K562 (cell line): ENCODE measurements at regions not wholly inside any gene's neighbourhood (a gene's known extent, or its start where the extent isn't known, plus 50 kb on each side); places are given as distances from the start of the nearest gene placed in this dataset.

Experiments
- ATAC-seq: fragments of 200-7000 bp; cut with Tn5 transposase; 3 replicates; pipeline ENCODE4 v1.9.1; 2020; ENCODE audit warnings: moderate library complexity
- BruUV-seq: library from RNA; stranded (reverse); fragments of 400-500 nt; replicated peaks from 2 replicates; lab custom pipeline; 2021; lab: Mats Ljungman, UMichigan
- CTCF ChIA-PET: fragments of 300-600 bp; formaldehyde crosslinking; extraction: SDS; loops from one replicate; lab custom pipeline; 2021; ENCODE audit warnings: low intra/inter-chr PET ratio; lab: Yijun Ruan, JAX
- POLR2A ChIA-PET: fragments of 300-600, 350-650 bp; sonication (Branson Sonifier 250); formaldehyde crosslinking; extraction: SDS; loops from one replicate; lab custom pipeline; 2021; ENCODE audit warnings: antibody characterized with exemption, inconsistent platforms; lab: Yijun Ruan, JAX
- DNase-seq, 4 experiments: peaks; one replicate each; pipeline versions ENCODE4 v3.0.0 to v3.0.0-alpha.2; 2011 to 2018; ENCODE audit warnings: low spot score in 3 of 4, mixed read lengths in 3 of 4; ENCODE audit errors: extremely low read depth in 1 of 4
- FAIRE-seq: peaks from 2 replicates; lab custom pipeline; 2011; peaks lifted over from hg19 to GRCh38; lab: Jason Lieb, UNC
- H2AFZ ChIP-seq: 2 replicates; pipeline ENCODE4 v1.6.0; 2011; ENCODE audit warnings: low read depth, low read length, control low read depth, inconsistent platforms
- H3K27ac ChIP-seq: fragments of 200-600 bp; 3 replicates; pipeline ENCODE4 v1.8.0; 2011; ENCODE audit warnings: low read depth, mild to moderate bottlenecking, control low read depth, inconsistent platforms, low read length, moderate library complexity, mixed read lengths; ENCODE audit errors: extremely low read depth
- H3K27me3 ChIP-seq, 2 experiments: fragments of 300-600 bp in 1 of 2; 2 replicates in 1 of 2; 3 replicates in 1 of 2; pipeline versions ENCODE4 v1.6.0 to v1.8.0; 2011; ENCODE audit warnings: inconsistent platforms in 2 of 2, low read length in 2 of 2, mild to moderate bottlenecking in 1 of 2, mixed read lengths in 1 of 2, moderate library complexity in 1 of 2; ENCODE audit not compliant: control insufficient read depth in 2 of 2, insufficient read depth in 2 of 2
- H3K36me3 ChIP-seq: fragments of 300-600 bp; 3 replicates; pipeline ENCODE4 v1.8.0; 2011; ENCODE audit warnings: mild to moderate bottlenecking, low read length, inconsistent platforms; ENCODE audit not compliant: control insufficient read depth, insufficient read depth
- H3K4me1 ChIP-seq, 2 experiments: fragments of 200-600 bp in 1 of 2; replicated peaks in 1 of 2; 2 replicates in 1 of 2; 3 replicates in 1 of 2; pipeline versions ENCODE4 v1.5.1 to v1.8.0; 2011; ENCODE audit warnings: inconsistent platforms in 2 of 2, low read length in 2 of 2, mild to moderate bottlenecking in 1 of 2, mixed read lengths in 1 of 2, moderate library complexity in 1 of 2; ENCODE audit not compliant: control insufficient read depth in 2 of 2, insufficient read depth in 2 of 2
- H3K4me2 ChIP-seq: 2 replicates; pipeline ENCODE4 v1.6.1; 2011; ENCODE audit warnings: low read length, control low read depth, inconsistent platforms, mixed read lengths; ENCODE audit not compliant: insufficient read depth
- H3K4me3 ChIP-seq: fragments of 200-600 bp; sonication (generic), shearing (Covaris generic); 2 replicates; pipeline ENCODE4 v1.5.1; 2016; ENCODE audit warnings: control low read depth, inconsistent platforms
- H3K79me2 ChIP-seq: fragments of 200-600 bp; 3 replicates; pipeline ENCODE4 v1.8.0; 2011; ENCODE audit warnings: low read length, inconsistent platforms; ENCODE audit not compliant: control insufficient read depth, insufficient read depth
- H3K9ac ChIP-seq, 2 experiments: 2 replicates each; pipeline versions ENCODE4 v1.6.0 to v1.6.1; 2011; ENCODE audit warnings: low read depth in 2 of 2, low read length in 2 of 2, control low read depth in 1 of 2, inconsistent platforms in 1 of 2, mild to moderate bottlenecking in 1 of 2, mixed read lengths in 1 of 2; ENCODE audit not compliant: insufficient read depth in 1 of 2
- H3K9me1 ChIP-seq: one replicate; pipeline ENCODE4 v1.6.0; 2011; ENCODE audit warnings: inconsistent platforms, mild to moderate bottlenecking, low read length, moderate library complexity; ENCODE audit not compliant: control insufficient read depth, insufficient read depth
- H3K9me3 ChIP-seq: replicated peaks from 2 replicates; pipeline ENCODE4 v1.5.1; 2011; ENCODE audit warnings: low read depth, low read length, inconsistent platforms; ENCODE audit not compliant: control insufficient read depth, insufficient read depth
- H4K20me1 ChIP-seq: replicated peaks from 2 replicates; pipeline ENCODE4 v1.6.1; 2011; ENCODE audit warnings: low read length, inconsistent platforms, mixed read lengths; ENCODE audit not compliant: control insufficient read depth, insufficient read depth
- BACH1 ChIP-seq: fragments of 200-800 bp; sonication (Bioruptor generic); IDR thresholded peaks from 2 replicates; pipeline ENCODE4 v1.6.1; 2016; ENCODE audit warnings: missing genetic modification characterization, missing compliant biosample characterization
- BCOR ChIP-seq: fragments of 450-650 bp; IDR thresholded peaks from 2 replicates; pipeline ENCODE4 v1.6.1; 2016
- BRD9 ChIP-seq: fragments of 450-650 bp; IDR thresholded peaks from 2 replicates; pipeline ENCODE4 v1.6.1; 2018; ENCODE audit warnings: low read depth; ENCODE audit not compliant: partially characterized antibody
- CBX5 ChIP-seq: IDR thresholded peaks from 2 replicates; pipeline ENCODE4 v1.6.1; 2014; ENCODE audit warnings: low read depth, borderline replicate concordance
- CCNT2 ChIP-seq: IDR thresholded peaks from 2 replicates; pipeline ENCODE4 v1.6.1; 2011; ENCODE audit warnings: borderline replicate concordance, low read depth, mild to moderate bottlenecking, moderate library complexity, mixed read lengths, low read length; ENCODE audit not compliant: insufficient read length; ENCODE audit errors: extremely low read depth
- CEBPB ChIP-seq: fragments of 450-650 bp; IDR thresholded peaks from 2 replicates; pipeline ENCODE4 v1.6.1; 2016; ENCODE audit warnings: missing genetic modification characterization, missing compliant biosample characterization
- MED1 ChIP-seq: sonication (generic); formaldehyde crosslinking; IDR thresholded peaks from 2 replicates; pipeline ENCODE4 v1.8.1; 2023; ENCODE audit warnings: missing genetic modification reagents, borderline replicate concordance
- NR2C2 ChIP-seq, 2 experiments: fragments of 200-800 bp in 1 of 2; sonication (Bioruptor generic) in 1 of 2; sonication (generic) in 1 of 2; formaldehyde crosslinking in 1 of 2; IDR thresholded peaks; 2 replicates each; pipeline versions ENCODE4 v1.6.1 to v1.8.0; 2016 to 2022; ENCODE audit warnings: mild to moderate bottlenecking in 1 of 2, missing compliant biosample characterization in 1 of 2, missing genetic modification characterization in 1 of 2, missing genetic modification reagents in 1 of 2
- NRF1 ChIP-seq, 2 experiments: fragments of 450-650 bp; IDR thresholded peaks in 1 of 2; conservative IDR thresholded peaks in 1 of 2; 2 replicates each; pipeline ENCODE4 v1.6.1; 2014; ENCODE audit warnings: mild to moderate bottlenecking in 2 of 2
- PHB ChIP-seq: fragments of 250-450 bp; sonication (Bioruptor Pico); IDR thresholded peaks from 2 replicates; pipeline ENCODE4 v1.5.0; 2021
- POLR2B ChIP-seq: fragments of 450-650 bp; IDR thresholded peaks from 2 replicates; pipeline ENCODE4 v1.6.1; 2018; ENCODE audit warnings: low read depth; ENCODE audit not compliant: partially characterized antibody
- RAD51 ChIP-seq: fragments of 450-650 bp; IDR thresholded peaks from 2 replicates; pipeline ENCODE4 v1.7.1; 2016; ENCODE audit warnings: low read depth, mild to moderate bottlenecking, borderline replicate concordance
- RBM25 ChIP-seq: fragments of 200-400 bp; formaldehyde crosslinking; IDR thresholded peaks from 2 replicates; pipeline ENCODE4 v1.6.1; 2018; ENCODE audit warnings: low read length, low read depth, moderate library complexity; ENCODE audit not compliant: severe bottlenecking
- ZBTB8A ChIP-seq: fragments of 450-650 bp; IDR thresholded peaks from 2 replicates; pipeline ENCODE4 v1.6.1; 2018; ENCODE audit warnings: mild to moderate bottlenecking, moderate library complexity; ENCODE audit not compliant: partially characterized antibody
- ZFPM2 ChIP-seq: fragments of 250-450 bp; sonication (Bioruptor Pico); IDR thresholded peaks from 2 replicates; pipeline ENCODE4 v1.5.1; 2022; ENCODE audit warnings: mild to moderate bottlenecking
- ZNF121 ChIP-seq: sonication (generic); formaldehyde crosslinking; conservative IDR thresholded peaks from 2 replicates; pipeline ENCODE4 v1.8.0; 2022; ENCODE audit warnings: missing genetic modification reagents
- ZNF3 ChIP-seq: fragments of 250-450 bp; sonication (Bioruptor Pico); IDR thresholded peaks from 2 replicates; pipeline ENCODE4 v1.5.0; 2021; ENCODE audit warnings: mild to moderate bottlenecking, moderate library complexity
- WGBS: fragments of 100-300 bp; shearing (Covaris generic); methylation state at CpG from one replicate; pipeline ENCODE4 v1.1.6; 2016; ENCODE audit warnings: low coverage, mixed read lengths; ENCODE audit not compliant: insufficient coverage; ENCODE audit errors: missing lambda C conversion rate; 5-methylcytosine and 5-hydroxymethylcytosine counted together
- in situ Hi-C: fragments of 300-500 bp; cut with MboI; formaldehyde crosslinking; loops from 4 replicates; pipeline ENCODE4 v1.15.0; 2018; ENCODE audit warnings: inconsistent platforms, mixed read lengths
- intact Hi-C: fragments of 100-400 bp; cut with micrococcal nuclease; formaldehyde crosslinking; loops from 2 replicates; pipeline ENCODE4 v1.14.2; 2022
- TF ChIP-seq, protein P1 (sequence below): fragments of 450-650 bp; IDR thresholded peaks from 2 replicates; pipeline ENCODE4 v1.6.1; 2018; ENCODE audit warnings: mild to moderate bottlenecking, low read depth; ENCODE audit not compliant: partially characterized antibody
- TF ChIP-seq, protein P2 (sequence below): sonication (generic); formaldehyde crosslinking; IDR thresholded peaks from 2 replicates; pipeline ENCODE4 v1.8.0; 2022; ENCODE audit warnings: mild to moderate bottlenecking, missing genetic modification reagents
- TF ChIP-seq, protein P3 (sequence below): fragments of 250-450 bp; sonication (Bioruptor Pico); IDR thresholded peaks from 2 replicates; pipeline ENCODE4 v1.5.0; 2020; ENCODE audit warnings: mild to moderate bottlenecking, borderline replicate concordance

DNA sequence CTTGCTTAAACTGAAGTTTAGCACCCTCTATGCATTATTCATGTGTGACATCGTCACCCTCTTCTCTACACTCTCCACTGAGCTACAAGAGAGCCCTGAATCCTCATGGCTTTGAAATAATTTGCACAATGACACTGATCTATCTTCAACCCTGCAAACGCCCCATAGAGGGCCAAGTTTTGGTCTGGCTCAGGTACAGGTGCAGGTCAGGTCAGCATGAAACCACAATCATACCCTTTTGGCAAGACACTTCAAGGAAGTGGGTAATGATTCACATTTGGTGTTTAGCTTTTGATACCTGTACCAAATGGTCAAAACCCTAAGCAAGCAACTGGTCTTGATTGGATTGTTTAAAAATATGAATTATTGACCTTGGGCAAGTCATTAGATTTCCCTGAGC, 122.2 kb upstream of the CADM1 start (continued):
- TF ChIP-seq, protein P1, sequence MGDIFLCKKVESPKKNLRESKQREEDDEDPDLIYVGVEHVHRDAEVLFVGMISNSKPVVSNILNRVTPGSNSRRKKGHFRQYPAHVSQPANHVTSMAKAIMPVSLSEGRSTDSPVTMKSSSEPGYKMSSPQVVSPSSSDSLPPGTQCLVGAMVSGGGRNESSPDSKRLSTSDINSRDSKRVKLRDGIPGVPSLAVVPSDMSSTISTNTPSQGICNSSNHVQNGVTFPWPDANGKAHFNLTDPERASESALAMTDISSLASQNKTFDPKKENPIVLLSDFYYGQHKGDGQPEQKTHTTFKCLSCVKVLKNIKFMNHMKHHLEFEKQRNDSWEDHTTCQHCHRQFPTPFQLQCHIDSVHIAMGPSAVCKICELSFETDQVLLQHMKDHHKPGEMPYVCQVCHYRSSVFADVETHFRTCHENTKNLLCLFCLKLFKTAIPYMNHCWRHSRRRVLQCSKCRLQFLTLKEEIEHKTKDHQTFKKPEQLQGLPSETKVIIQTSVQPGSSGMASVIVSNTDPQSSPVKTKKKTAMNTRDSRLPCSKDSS, result no peak
- no peak for TF ChIP-seq CCNT2
- TF ChIP-seq ZNF3 (CRISPR knock-in tag), result no peak

DNA sequence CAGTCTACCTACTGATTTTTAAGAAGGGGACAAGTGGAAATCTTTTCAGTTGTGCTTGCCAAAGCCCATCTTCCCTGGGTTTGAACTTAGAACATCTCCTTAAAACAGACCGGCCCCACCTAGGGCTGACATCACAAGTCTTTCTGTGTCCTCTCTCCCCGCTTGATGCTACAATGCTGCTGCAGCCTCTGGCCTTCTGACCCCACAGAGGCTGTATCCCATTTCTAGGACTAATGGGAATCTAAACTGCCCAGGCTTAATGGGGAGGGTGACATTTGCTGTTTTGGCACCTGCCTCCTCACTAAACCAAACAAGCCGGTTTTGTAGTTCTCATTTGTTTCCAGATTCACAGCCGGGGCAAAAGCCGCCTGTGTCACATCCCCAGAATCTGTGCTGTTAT, 121.3 kb upstream of the CADM1 start:
- Histone ChIP-seq H3K9me3 (no peaks in the 10 kb centered on the region), H3K27ac (no peak overlapping the region), H3K9ac (no peak overlapping the region), H3K4me3 (no peak overlapping the region), H3K4me2 (no peak overlapping the region), H3K36me3 (no peaks in the 10 kb centered on the region), H3K27me3 (peaks cover 0 to 11% of the 10 kb centered on the region in 2 experiments; a peak in 2 of 5 replicates), H3K79me2 (no peaks in the 10 kb centered on the region), H4K20me1 (no peaks in the 10 kb centered on the region), H3K4me1 (no peaks in the 10 kb centered on the region), H3K9me1 (no peaks in the 10 kb centered on the region), H2AFZ (no peak overlapping the region)
- ChIA-PET POLR2A (no interaction called here), CTCF (no interaction called here)
- TF ChIP-seq, protein P2, sequence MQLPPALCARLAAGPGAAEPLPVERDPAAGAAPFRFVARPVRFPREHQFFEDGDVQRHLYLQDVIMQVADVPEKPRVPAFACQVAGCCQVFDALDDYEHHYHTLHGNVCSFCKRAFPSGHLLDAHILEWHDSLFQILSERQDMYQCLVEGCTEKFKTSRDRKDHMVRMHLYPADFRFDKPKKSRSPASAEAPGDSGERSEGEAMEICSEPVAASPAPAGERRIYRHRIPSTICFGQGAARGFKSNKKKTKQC (CRISPR knock-in tag), result no peak
- no peak for TF ChIP-seq BACH1 (tag)
- no peak for TF ChIP-seq NR2C2 (CRISPR knock-in tag; IDR thresholded peaks at IDR 0.05)
- no peak for TF ChIP-seq NR2C2 (tag; IDR thresholded peaks at IDR 0.05)
- no peak for TF ChIP-seq CEBPB
- no peak for TF ChIP-seq PHB
- TF ChIP-seq ZFPM2 (CRISPR knock-in tag), result no peak
- TF ChIP-seq BCOR, result no peak
- TF ChIP-seq POLR2B, result no peak
- TF ChIP-seq RBM25, result no peak
- no peak for TF ChIP-seq NRF1 (conservative IDR thresholded peaks at IDR 0.05 in 1 of 2, IDR thresholded peaks at IDR 0.05 in 1 of 2)
- TF ChIP-seq ZNF121 (CRISPR knock-in tag), result no peak
- TF ChIP-seq RAD51, result no peak
- no peak for TF ChIP-seq BRD9
- TF ChIP-seq, protein P3, sequence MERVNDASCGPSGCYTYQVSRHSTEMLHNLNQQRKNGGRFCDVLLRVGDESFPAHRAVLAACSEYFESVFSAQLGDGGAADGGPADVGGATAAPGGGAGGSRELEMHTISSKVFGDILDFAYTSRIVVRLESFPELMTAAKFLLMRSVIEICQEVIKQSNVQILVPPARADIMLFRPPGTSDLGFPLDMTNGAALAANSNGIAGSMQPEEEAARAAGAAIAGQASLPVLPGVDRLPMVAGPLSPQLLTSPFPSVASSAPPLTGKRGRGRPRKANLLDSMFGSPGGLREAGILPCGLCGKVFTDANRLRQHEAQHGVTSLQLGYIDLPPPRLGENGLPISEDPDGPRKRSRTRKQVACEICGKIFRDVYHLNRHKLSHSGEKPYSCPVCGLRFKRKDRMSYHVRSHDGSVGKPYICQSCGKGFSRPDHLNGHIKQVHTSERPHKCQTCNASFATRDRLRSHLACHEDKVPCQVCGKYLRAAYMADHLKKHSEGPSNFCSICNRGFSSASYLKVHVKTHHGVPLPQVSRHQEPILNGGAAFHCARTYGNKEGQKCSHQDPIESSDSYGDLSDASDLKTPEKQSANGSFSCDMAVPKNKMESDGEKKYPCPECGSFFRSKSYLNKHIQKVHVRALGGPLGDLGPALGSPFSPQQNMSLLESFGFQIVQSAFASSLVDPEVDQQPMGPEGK (CRISPR knock-in tag), result no peak
- TF ChIP-seq ZBTB8A, result no peak
- TF ChIP-seq CBX5, result no peak
- TF ChIP-seq MED1 (CRISPR knock-in tag), result no peak
- in situ Hi-C loops (no loop called here), intact Hi-C loops (no loop called here)
- BruUV-seq, result no TSS peak
- no peak for DNase-seq
- no peak for ATAC-seq
- 0% methylated on average over 5 of the region's 5 CpGs for WGBS
- FAIRE-seq, result no peak
